ENCODE measurements at regions not wholly inside any gene's neighbourhood (a gene's known extent, or its start where the extent isn't known, plus 50 kb on each side); places are given as distances from the start of the nearest gene placed in this dataset.

GRCh38 chr4:85376285-85376684 is 98.7 kb upstream of the ARHGAP24 start:
- TF ChIP-seq POLR2A (IDR thresholded peaks at IDR 0.05) = no peak
- TF ChIP-seq, protein P1, sequence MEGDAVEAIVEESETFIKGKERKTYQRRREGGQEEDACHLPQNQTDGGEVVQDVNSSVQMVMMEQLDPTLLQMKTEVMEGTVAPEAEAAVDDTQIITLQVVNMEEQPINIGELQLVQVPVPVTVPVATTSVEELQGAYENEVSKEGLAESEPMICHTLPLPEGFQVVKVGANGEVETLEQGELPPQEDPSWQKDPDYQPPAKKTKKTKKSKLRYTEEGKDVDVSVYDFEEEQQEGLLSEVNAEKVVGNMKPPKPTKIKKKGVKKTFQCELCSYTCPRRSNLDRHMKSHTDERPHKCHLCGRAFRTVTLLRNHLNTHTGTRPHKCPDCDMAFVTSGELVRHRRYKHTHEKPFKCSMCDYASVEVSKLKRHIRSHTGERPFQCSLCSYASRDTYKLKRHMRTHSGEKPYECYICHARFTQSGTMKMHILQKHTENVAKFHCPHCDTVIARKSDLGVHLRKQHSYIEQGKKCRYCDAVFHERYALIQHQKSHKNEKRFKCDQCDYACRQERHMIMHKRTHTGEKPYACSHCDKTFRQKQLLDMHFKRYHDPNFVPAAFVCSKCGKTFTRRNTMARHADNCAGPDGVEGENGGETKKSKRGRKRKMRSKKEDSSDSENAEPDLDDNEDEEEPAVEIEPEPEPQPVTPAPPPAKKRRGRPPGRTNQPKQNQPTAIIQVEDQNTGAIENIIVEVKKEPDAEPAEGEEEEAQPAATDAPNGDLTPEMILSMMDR (IDR thresholded peaks at IDR 0.05) = no peak
